ENCODE measurements at regions not wholly inside any gene's neighbourhood (a gene's known extent, or its start where the extent isn't known, plus 50 kb on each side); places are given as distances from the start of the nearest gene placed in this dataset.
A peak's percentile ranks its signal among the peaks of the same experiment; 100 is the strongest.

GRCh38 chr4:149265645-149266044 is 550.0 kb downstream of the IQCM start:
- DNase-seq (ENCODE audit: low spot score) = no peak
- no peak for TF ChIP-seq CTCF (IDR thresholded peaks at IDR 0.05; ENCODE audit: borderline replicate concordance, control extremely low read depth, extremely low read depth, insufficient read depth, missing control alignments)
- in situ Hi-C loops (cut with MboI; ENCODE audit: low sequenced_read_pairs, unreplicated experiment) = no loop called here

- no peak for DNase-seq (ENCODE audit: low spot score)
- TF ChIP-seq CTCF (IDR thresholded peaks at IDR 0.05; ENCODE audit: borderline replicate concordance, control extremely low read depth, extremely low read depth, insufficient read depth, missing control alignments) = peak; percentile 54
- in situ Hi-C loops (cut with MboI; ENCODE audit: low sequenced_read_pairs, unreplicated experiment) = no loop called here
Observed at GRCh38 chr4:149264093-149264733, 551.4 kb downstream of the IQCM start.

GRCh38 chr4:149248191-149248764 is 567.4 kb downstream of the IQCM start:
- in situ Hi-C loops (cut with MboI; ENCODE audit: low sequenced_read_pairs, unreplicated experiment) = no loop called here
- TF ChIP-seq CTCF (IDR thresholded peaks at IDR 0.05; ENCODE audit: borderline replicate concordance, control extremely low read depth, extremely low read depth, insufficient read depth, missing control alignments) = no peak
- no peak for DNase-seq (ENCODE audit: low spot score)

- DNase-seq (ENCODE audit: low spot score) = no peak
- no peak for TF ChIP-seq CTCF (IDR thresholded peaks at IDR 0.05; ENCODE audit: borderline replicate concordance, control extremely low read depth, extremely low read depth, insufficient read depth, missing control alignments)
- in situ Hi-C loops (cut with MboI; ENCODE audit: low sequenced_read_pairs, unreplicated experiment) = no loop called here
Observed at GRCh38 chr4:149247164-149247563, 568.5 kb downstream of the IQCM start.

GRCh38 chr4:149245333-149245732 is 570.3 kb downstream of the IQCM start:
- no peak for TF ChIP-seq CTCF (IDR thresholded peaks at IDR 0.05; ENCODE audit: borderline replicate concordance, control extremely low read depth, extremely low read depth, insufficient read depth, missing control alignments)
- DNase-seq (ENCODE audit: low spot score) = no peak
- in situ Hi-C loops (cut with MboI; ENCODE audit: low sequenced_read_pairs, unreplicated experiment) = no loop called here

- in situ Hi-C loops (cut with MboI; ENCODE audit: low sequenced_read_pairs, unreplicated experiment) = no loop called here
- no peak for TF ChIP-seq CTCF (IDR thresholded peaks at IDR 0.05; ENCODE audit: borderline replicate concordance, control extremely low read depth, extremely low read depth, insufficient read depth, missing control alignments)
- DNase-seq (ENCODE audit: low spot score) = no peak
Observed at GRCh38 chr4:149238097-149238496, 577.5 kb downstream of the IQCM start.
